ENCODE measurements at regions not wholly inside any gene's neighbourhood (a gene's known extent, or its start where the extent isn't known, plus 50 kb on each side); places are given as distances from the start of the nearest gene placed in this dataset.

DNA sequence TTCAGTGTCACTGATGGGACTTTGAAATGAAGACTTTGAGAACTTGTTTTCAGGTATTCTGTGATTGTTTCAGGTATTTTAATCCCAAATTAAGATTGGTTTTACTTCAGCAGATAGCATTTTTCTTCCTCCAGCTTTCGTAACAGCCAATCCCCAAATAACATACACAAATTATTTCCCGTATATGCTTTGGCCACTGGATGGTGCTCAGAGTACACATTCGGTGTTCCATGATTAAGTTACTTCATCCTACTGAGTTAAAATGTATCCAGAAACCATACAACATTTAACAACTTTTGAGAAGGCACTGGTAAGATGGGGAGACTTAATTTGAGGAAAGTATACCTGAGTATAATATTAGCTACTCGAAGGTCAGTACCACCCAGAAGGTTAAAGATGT, 233.4 kb upstream of the FAM47A start:
- H2AFZ ChIP-seq (ENCODE audit: low read depth, low read length), result no peak overlapping the region
- no peaks in the 10 kb centered on the region for H3K79me2 ChIP-seq (ENCODE audit: control insufficient read depth, insufficient read depth, low read length)
- 0% methylated on average over 4 of the region's 4 CpGs for WGBS (ENCODE audit: insufficient coverage, low coverage, missing lambda C conversion rate)
- FAIRE-seq (no peak), DNase-seq (ENCODE audit: extremely low read depth in 1 of 4, low spot score in 3 of 4) (no peak), ATAC-seq (no peak)
- no peaks in the 10 kb centered on the region for H4K20me1 ChIP-seq (replicated peaks; ENCODE audit: control insufficient read depth, insufficient read depth, low read length)
- ChIA-PET POLR2A (no interaction called here), CTCF (ENCODE audit: low intra/inter-chr PET ratio) (no interaction called here)
- in situ Hi-C loops (cut with MboI) (no loop called here), intact Hi-C loops (cut with micrococcal nuclease) (no loop called here)
- H3K36me3 ChIP-seq (ENCODE audit: control insufficient read depth, insufficient read depth, low read length), result no peaks in the 10 kb centered on the region
- H3K27ac ChIP-seq (ENCODE audit: extremely low read depth, low read depth, low read length), result no peak overlapping the region
- no peaks in the 10 kb centered on the region for H3K27me3 ChIP-seq (ENCODE audit: control insufficient read depth in 2 of 2, insufficient read depth in 2 of 2, low read length in 2 of 2)
- H3K9ac ChIP-seq (ENCODE audit: insufficient read depth in 1 of 2, low read depth in 2 of 2, low read length in 2 of 2), result no peak overlapping the region
- no peak overlapping the region for H3K4me3 ChIP-seq
- no peak overlapping the region for H3K4me2 ChIP-seq (ENCODE audit: insufficient read depth, low read length)
- TF ChIP-seq ZNF696 (CRISPR knock-in tag; conservative IDR thresholded peaks at IDR 0.05) (no peak), GABPA (tag; conservative IDR thresholded peaks at IDR 0.05; ENCODE audit: low read depth) (no peak), STAT5A (IDR thresholded peaks at IDR 0.05; ENCODE audit: borderline replicate concordance, low read length) (no peak), ETV1 (tag; conservative IDR thresholded peaks at IDR 0.05; ENCODE audit: low read depth) (no peak), ZNF316 (IDR thresholded peaks at IDR 0.05) (no peak), ZNF75A (CRISPR knock-in tag; IDR thresholded peaks at IDR 0.05) (no peak), ARNT (IDR thresholded peaks at IDR 0.05) (no peak), SNRNP70 (optimal IDR thresholded peaks at IDR 0.05; ENCODE audit: low read depth, low read length) (no peak), NFYB (IDR thresholded peaks at IDR 0.05; ENCODE audit: extremely low read depth, insufficient read length) (no peak), PML (IDR thresholded peaks at IDR 0.05; ENCODE audit: low read length) (no peak)
- TF ChIP-seq, protein P1, sequence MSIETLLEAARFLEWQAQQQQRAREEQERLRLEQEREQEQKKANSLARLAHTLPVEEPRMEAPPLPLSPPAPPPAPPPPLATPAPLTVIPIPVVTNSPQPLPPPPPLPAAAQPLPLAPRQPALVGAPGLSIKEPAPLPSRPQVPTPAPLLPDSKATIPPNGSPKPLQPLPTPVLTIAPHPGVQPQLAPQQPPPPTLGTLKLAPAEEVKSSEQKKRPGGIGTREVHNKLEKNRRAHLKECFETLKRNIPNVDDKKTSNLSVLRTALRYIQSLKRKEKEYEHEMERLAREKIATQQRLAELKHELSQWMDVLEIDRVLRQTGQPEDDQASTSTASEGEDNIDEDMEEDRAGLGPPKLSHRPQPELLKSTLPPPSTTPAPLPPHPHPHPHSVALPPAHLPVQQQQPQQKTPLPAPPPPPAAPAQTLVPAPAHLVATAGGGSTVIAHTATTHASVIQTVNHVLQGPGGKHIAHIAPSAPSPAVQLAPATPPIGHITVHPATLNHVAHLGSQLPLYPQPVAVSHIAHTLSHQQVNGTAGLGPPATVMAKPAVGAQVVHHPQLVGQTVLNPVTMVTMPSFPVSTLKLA (conservative IDR thresholded peaks at IDR 0.05), result no peak
- TF ChIP-seq, protein P2, sequence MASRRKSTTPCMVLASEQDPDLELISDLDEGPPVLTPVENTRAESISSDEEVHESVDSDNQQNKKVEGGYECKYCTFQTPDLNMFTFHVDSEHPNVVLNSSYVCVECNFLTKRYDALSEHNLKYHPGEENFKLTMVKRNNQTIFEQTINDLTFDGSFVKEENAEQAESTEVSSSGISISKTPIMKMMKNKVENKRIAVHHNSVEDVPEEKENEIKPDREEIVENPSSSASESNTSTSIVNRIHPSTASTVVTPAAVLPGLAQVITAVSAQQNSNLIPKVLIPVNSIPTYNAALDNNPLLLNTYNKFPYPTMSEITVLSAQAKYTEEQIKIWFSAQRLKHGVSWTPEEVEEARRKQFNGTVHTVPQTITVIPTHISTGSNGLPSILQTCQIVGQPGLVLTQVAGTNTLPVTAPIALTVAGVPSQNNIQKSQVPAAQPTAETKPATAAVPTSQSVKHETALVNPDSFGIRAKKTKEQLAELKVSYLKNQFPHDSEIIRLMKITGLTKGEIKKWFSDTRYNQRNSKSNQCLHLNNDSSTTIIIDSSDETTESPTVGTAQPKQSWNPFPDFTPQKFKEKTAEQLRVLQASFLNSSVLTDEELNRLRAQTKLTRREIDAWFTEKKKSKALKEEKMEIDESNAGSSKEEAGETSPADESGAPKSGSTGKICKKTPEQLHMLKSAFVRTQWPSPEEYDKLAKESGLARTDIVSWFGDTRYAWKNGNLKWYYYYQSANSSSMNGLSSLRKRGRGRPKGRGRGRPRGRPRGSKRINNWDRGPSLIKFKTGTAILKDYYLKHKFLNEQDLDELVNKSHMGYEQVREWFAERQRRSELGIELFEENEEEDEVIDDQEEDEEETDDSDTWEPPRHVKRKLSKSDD (conservative IDR thresholded peaks at IDR 0.05; ENCODE audit: low read length), result no peak
- no peaks in the 10 kb centered on the region for H3K9me3 ChIP-seq (replicated peaks; ENCODE audit: control insufficient read depth, insufficient read depth, low read depth, low read length)
- no peaks in the 10 kb centered on the region for H3K9me1 ChIP-seq (ENCODE audit: control insufficient read depth, insufficient read depth, low read length)
- no peaks in the 10 kb centered on the region for H3K4me1 ChIP-seq (replicated peaks in 1 of 2; ENCODE audit: control insufficient read depth in 2 of 2, insufficient read depth in 2 of 2, low read length in 2 of 2)
- no TSS peak for BruUV-seq (replicated peaks)

All from K562 (cell line).